Skeletal muscle tissue (tissue), 3 donors: ENCODE measurements at regions not wholly inside any gene's neighbourhood (a gene's known extent, or its start where the extent isn't known, plus 50 kb on each side); places are given as distances from the start of the nearest gene placed in this dataset.

Experiments
- H3K27ac ChIP-seq: one replicate; pipeline ENCODE4 v1.7.0; 2013; ENCODE audit warnings: mild to moderate bottlenecking, low read depth, low read length, inconsistent platforms
- H3K27me3 ChIP-seq, 3 donors: one replicate each; pipeline ENCODE4 v1.7.0; 2013; ENCODE audit warnings: low read length in 3 of 3; ENCODE audit not compliant: control insufficient read depth in 3 of 3, insufficient read depth in 3 of 3
- H3K36me3 ChIP-seq, 3 donors: one replicate each; pipeline ENCODE4 v1.7.0; 2013; ENCODE audit warnings: low read length in 3 of 3; ENCODE audit not compliant: control insufficient read depth in 3 of 3, insufficient read depth in 3 of 3
- H3K4me1 ChIP-seq, 3 donors: one replicate each; pipeline ENCODE4 v1.7.0; 2013; ENCODE audit warnings: low read length in 3 of 3, mild to moderate bottlenecking in 3 of 3; ENCODE audit not compliant: control insufficient read depth in 3 of 3, insufficient read depth in 3 of 3
- H3K4me3 ChIP-seq, 3 donors: one replicate each; pipeline ENCODE4 v1.7.0; 2013; ENCODE audit warnings: low read length in 3 of 3
- H3K9ac ChIP-seq, 3 donors: one replicate each; pipeline ENCODE4 v1.7.0; 2013; ENCODE audit warnings: low read length in 3 of 3, mild to moderate bottlenecking in 3 of 3, moderate library complexity in 2 of 3, low read depth in 1 of 3
- H3K9me3 ChIP-seq, 3 donors: one replicate each; pipeline ENCODE4 v1.7.0; 2013; ENCODE audit warnings: low read length in 3 of 3; ENCODE audit not compliant: control insufficient read depth in 3 of 3
- donor health status: Osteomylitis.

GRCh38 chr11:37404231-37404630 lies 806.2 kb upstream of the RAG2 start:
- no peaks in the 10 kb centered on the region for H3K27me3 ChIP-seq
- no peaks in the 10 kb centered on the region for H3K9me3 ChIP-seq
- no peaks in the 10 kb centered on the region for H3K4me1 ChIP-seq
- H3K27ac ChIP-seq: no peak overlapping the region
- H3K36me3 ChIP-seq: no peaks in the 10 kb centered on the region
- H3K4me3 ChIP-seq: no peak overlapping the region
- no peak overlapping the region for H3K9ac ChIP-seq

GRCh38 chr11:37402663-37403062 lies 804.6 kb upstream of the RAG2 start:
- H3K9ac ChIP-seq: no peak overlapping the region
- no peaks in the 10 kb centered on the region for H3K36me3 ChIP-seq
- no peak overlapping the region for H3K4me3 ChIP-seq
- no peak overlapping the region for H3K27ac ChIP-seq
- no peaks in the 10 kb centered on the region for H3K4me1 ChIP-seq
- no peaks in the 10 kb centered on the region for H3K9me3 ChIP-seq
- H3K27me3 ChIP-seq: no peaks in the 10 kb centered on the region

DNA sequence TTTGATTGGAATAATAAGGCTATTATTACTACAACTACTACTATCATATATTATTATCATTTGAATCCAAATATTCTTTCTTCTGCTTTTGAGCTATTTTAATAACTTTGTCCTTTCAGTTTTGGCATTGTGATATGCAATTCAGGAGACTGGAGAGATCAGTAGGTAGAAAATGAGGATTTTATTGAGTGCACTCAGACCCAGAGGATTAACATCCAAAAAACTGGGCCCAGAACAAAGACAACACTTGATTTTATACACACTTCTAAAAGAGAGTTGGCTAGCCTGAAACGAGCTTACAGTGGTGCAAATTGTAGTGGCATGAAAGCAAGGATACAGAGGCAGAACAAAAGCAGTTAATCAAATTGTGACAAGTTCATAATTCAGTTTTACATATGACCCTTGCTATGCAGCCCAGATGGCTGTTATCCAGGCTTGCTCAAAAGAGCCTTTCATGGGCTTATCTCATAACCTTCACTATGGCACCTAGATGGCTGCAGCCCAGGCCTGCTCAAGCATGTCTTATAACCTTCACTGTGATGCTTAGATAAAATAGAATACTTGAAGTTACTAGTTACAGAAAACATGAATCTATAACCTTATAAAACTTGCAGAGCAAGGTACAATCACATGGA lies 796.3 kb upstream of the RAG2 start:
- no peaks in the 10 kb centered on the region for H3K27me3 ChIP-seq
- no peaks in the 10 kb centered on the region for H3K4me1 ChIP-seq
- no peak overlapping the region for H3K9ac ChIP-seq
- no peak overlapping the region for H3K27ac ChIP-seq
- H3K4me3 ChIP-seq: no peak overlapping the region
- no peaks in the 10 kb centered on the region for H3K36me3 ChIP-seq
- H3K9me3 ChIP-seq: no peaks in the 10 kb centered on the region

DNA sequence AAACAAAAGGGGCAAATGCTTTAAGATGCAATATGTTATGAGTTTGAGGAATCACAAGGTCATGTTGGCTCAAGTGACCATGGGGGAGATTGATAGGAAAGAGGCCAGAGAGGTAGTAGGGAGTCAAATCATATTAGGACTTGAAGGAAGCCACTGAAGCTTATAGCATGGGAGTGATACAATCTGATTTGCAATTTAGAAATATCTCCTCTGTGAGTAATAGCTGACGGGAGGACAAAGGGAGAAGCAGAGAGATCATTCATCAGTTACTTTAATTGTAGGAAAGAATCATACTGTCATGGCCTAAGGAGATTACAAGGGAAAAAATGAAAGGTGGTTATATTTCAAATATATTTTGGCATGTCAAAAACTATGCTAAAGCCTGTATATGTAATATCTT lies 793.6 kb upstream of the RAG2 start:
- no peaks in the 10 kb centered on the region for H3K4me1 ChIP-seq
- H3K4me3 ChIP-seq: no peak overlapping the region
- H3K36me3 ChIP-seq: no peaks in the 10 kb centered on the region
- no peak overlapping the region for H3K27ac ChIP-seq
- no peak overlapping the region for H3K9ac ChIP-seq
- H3K27me3 ChIP-seq: no peaks in the 10 kb centered on the region
- no peaks in the 10 kb centered on the region for H3K9me3 ChIP-seq

DNA sequence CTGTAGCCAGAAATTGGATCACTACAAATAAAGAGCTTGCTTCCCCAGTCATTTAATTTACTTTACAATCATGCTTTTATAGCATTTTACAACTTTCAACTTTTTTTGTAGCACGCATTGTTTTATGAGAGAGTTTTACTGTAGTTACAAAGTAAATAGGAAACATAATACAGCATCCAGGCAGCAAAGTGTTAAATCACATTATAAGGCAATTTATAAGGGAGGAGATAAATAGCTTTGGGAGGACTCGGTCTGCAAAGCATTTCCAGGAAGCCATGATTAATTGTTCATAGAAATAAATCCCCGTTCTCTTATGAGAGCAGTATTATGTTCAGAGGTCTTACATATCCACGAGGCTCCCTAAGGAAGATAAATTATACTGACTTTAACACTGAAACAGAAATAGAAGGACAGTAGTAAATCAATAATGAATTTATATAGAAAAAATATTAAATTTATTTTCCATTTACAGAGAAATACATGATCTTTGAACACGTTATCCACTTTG lies 792.6 kb upstream of the RAG2 start:
- H3K9ac ChIP-seq: no peak overlapping the region
- H3K9me3 ChIP-seq: no peaks in the 10 kb centered on the region
- H3K27ac ChIP-seq: no peak overlapping the region
- no peaks in the 10 kb centered on the region for H3K27me3 ChIP-seq
- no peak overlapping the region for H3K4me3 ChIP-seq
- no peaks in the 10 kb centered on the region for H3K4me1 ChIP-seq
- no peaks in the 10 kb centered on the region for H3K36me3 ChIP-seq

GRCh38 chr11:37378958-37379357 lies 780.9 kb upstream of the RAG2 start:
- Histone ChIP-seq H3K4me3 (no peak overlapping the region), H3K9ac (no peak overlapping the region), H3K36me3 (no peaks in the 10 kb centered on the region), H3K4me1 (no peaks in the 10 kb centered on the region), H3K27ac (no peak overlapping the region), H3K9me3 (peaks cover 0 to 2% (median 0%) of the 10 kb centered on the region in 3 donors), H3K27me3 (no peaks in the 10 kb centered on the region)

GRCh38 chr11:37372667-37373066 lies 774.6 kb upstream of the RAG2 start:
- Histone ChIP-seq H3K36me3 (no peaks in the 10 kb centered on the region), H3K27me3 (no peaks in the 10 kb centered on the region), H3K9me3 (peaks cover 0 to 2% (median 0%) of the 10 kb centered on the region in 3 donors)

DNA sequence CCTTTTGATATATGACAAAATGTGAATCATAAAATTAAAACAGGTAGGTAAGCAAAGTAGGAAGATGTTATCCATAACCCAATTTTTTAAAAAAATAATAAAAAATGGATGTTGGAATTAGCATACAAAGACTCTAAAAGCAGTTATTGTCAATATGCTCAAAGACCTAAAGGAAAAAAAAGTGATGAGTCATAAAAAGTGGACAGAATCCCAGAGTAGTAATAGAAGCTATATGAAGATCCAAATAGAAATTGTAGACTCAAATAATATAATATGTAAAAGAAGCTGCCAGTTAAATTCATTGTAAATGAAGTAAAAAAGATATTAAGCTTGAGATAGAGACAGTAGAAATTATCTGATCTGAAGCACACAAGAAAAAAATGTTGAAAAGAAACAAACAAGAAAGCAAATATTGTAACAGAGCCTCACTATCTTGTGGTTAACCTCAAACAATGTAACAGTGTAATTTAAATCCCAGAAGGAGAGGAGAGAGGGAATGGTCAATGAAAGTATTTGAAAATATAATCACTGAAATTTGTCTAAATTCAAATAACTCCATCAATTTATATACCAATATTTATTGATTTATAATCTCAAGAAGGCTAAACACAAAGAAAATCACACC lies 773.4 kb upstream of the RAG2 start:
- H3K9ac ChIP-seq: no peak overlapping the region
- no peaks in the 10 kb centered on the region for H3K9me3 ChIP-seq
- no peaks in the 10 kb centered on the region for H3K36me3 ChIP-seq
- no peak overlapping the region for H3K4me3 ChIP-seq
- no peaks in the 10 kb centered on the region for H3K27me3 ChIP-seq
- no peaks in the 10 kb centered on the region for H3K4me1 ChIP-seq
- H3K27ac ChIP-seq: no peak overlapping the region

More at GRCh38 chr11:37372667-37373066, 774.6 kb upstream of the RAG2 start:
- Histone ChIP-seq H3K9ac (no peak overlapping the region), H3K4me3 (no peak overlapping the region), H3K4me1 (no peaks in the 10 kb centered on the region), H3K27ac (no peak overlapping the region)

DNA sequence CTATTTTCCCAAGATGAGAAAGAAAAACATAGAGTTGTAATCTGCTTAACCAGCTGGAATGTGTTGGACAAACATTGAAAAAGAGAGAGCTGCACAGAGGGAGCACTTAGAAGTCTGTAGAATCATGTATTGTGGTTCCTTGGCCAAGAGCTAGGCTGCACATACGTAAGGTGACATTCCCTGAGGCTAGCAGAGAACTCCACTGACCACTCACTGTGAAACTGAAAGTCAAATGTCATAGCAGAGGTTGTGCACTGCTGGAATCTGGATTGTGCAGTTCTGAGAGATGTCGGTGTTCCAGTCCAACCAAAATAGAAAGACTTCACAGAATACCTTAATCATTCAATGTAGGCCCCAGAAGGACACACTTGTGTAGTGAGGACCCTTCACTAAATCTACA lies 772.8 kb upstream of the RAG2 start:
- no peaks in the 10 kb centered on the region for H3K4me1 ChIP-seq

GRCh38 chr11:37364246-37364839 lies 766.3 kb upstream of the RAG2 start:
- Histone ChIP-seq H3K27ac (no peak overlapping the region), H3K27me3 (no peaks in the 10 kb centered on the region), H3K4me3 (no peak overlapping the region), H3K9ac (no peak overlapping the region), H3K36me3 (no peaks in the 10 kb centered on the region), H3K9me3 (no peaks in the 10 kb centered on the region), H3K4me1 (no peaks in the 10 kb centered on the region)

More for the DNA sequence above, 772.8 kb upstream of the RAG2 start:
- Histone ChIP-seq H3K27ac (no peak overlapping the region), H3K36me3 (no peaks in the 10 kb centered on the region), H3K9ac (no peak overlapping the region), H3K27me3 (no peaks in the 10 kb centered on the region), H3K4me3 (no peak overlapping the region), H3K9me3 (no peaks in the 10 kb centered on the region)
